ENCODE measurements at regions not wholly inside any gene's neighbourhood (a gene's known extent, or its start where the extent isn't known, plus 50 kb on each side); places are given as distances from the start of the nearest gene placed in this dataset.

DNA sequence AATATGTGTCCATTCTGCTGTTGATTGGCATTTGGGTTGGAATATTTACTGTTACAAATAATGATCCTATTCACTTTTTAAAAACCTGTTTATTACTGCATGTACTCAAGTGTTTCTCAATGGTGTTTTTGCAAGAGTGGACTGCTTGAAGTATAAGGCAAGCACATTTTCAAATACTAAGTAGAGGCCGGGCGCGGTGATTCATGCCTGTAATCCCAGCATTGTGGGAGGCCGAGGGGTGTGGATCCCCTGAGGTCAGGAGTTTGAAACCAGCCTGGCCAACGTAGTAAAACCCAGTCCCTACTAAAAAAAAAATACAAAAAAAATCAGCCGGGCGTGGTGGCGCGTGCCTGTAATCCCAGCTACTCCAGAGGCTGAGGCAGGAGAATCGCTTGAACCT, 276.9 kb upstream of the ADGRL4 start:
- TF ChIP-seq POLR2A (IDR thresholded peaks at IDR 0.05), result no peak
- TF ChIP-seq, protein P1, sequence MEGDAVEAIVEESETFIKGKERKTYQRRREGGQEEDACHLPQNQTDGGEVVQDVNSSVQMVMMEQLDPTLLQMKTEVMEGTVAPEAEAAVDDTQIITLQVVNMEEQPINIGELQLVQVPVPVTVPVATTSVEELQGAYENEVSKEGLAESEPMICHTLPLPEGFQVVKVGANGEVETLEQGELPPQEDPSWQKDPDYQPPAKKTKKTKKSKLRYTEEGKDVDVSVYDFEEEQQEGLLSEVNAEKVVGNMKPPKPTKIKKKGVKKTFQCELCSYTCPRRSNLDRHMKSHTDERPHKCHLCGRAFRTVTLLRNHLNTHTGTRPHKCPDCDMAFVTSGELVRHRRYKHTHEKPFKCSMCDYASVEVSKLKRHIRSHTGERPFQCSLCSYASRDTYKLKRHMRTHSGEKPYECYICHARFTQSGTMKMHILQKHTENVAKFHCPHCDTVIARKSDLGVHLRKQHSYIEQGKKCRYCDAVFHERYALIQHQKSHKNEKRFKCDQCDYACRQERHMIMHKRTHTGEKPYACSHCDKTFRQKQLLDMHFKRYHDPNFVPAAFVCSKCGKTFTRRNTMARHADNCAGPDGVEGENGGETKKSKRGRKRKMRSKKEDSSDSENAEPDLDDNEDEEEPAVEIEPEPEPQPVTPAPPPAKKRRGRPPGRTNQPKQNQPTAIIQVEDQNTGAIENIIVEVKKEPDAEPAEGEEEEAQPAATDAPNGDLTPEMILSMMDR (IDR thresholded peaks at IDR 0.05), result no peak

All from right lobe of liver (tissue), 4 donors.